WI38 (cell line): ENCODE measurements at regions not wholly inside any gene's neighbourhood (a gene's known extent, or its start where the extent isn't known, plus 50 kb on each side); places are given as distances from the start of the nearest gene placed in this dataset.
"Not testable (repeated sequence)": the region's sequence is repeated elsewhere in the genome, so short reads cannot be mapped to it uniquely, and the experiment has no call there.

Experiments
- H3K4me3 ChIP-seq: 2 replicates; pipeline ENCODE4 v1.5.1; 2011; ENCODE audit warnings: low read depth, mild to moderate bottlenecking, control low read depth, low read length
- TF ChIP-seq, protein P1 (sequence below): IDR thresholded peaks from 2 replicates; pipeline ENCODE4 v1.5.1; 2012; ENCODE audit warnings: low read depth, mild to moderate bottlenecking, control low read depth, low read length

GRCh38 chr9:7507026-7507425 is 292.6 kb downstream of the DMAC1 start:
- TF ChIP-seq, protein P1, sequence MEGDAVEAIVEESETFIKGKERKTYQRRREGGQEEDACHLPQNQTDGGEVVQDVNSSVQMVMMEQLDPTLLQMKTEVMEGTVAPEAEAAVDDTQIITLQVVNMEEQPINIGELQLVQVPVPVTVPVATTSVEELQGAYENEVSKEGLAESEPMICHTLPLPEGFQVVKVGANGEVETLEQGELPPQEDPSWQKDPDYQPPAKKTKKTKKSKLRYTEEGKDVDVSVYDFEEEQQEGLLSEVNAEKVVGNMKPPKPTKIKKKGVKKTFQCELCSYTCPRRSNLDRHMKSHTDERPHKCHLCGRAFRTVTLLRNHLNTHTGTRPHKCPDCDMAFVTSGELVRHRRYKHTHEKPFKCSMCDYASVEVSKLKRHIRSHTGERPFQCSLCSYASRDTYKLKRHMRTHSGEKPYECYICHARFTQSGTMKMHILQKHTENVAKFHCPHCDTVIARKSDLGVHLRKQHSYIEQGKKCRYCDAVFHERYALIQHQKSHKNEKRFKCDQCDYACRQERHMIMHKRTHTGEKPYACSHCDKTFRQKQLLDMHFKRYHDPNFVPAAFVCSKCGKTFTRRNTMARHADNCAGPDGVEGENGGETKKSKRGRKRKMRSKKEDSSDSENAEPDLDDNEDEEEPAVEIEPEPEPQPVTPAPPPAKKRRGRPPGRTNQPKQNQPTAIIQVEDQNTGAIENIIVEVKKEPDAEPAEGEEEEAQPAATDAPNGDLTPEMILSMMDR, result no peak
- no peak overlapping the region for H3K4me3 ChIP-seq

GRCh38 chr9:7500521-7500920 is 299.1 kb downstream of the DMAC1 start:
- TF ChIP-seq, protein P1, result no peak
- no peak overlapping the region for H3K4me3 ChIP-seq

DNA sequence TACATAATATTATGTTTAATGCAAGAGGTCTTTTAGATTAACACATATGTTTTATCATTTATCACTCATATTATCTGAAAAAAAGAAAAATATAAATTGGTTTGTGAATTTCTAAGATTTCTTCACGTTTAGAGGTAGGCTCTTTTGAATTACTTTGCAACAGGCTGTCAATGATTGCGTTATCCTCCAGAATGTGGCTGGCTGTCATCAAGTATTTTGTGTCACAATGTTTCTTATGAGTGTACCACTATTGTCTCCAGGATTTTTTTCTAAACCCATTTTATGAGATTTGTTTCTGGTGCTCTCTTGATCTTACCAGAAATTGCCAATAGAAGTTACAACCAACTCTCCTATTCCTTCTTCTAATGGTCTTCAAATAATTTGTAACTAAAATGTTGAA is 307.9 kb downstream of the DMAC1 start:
- no peak overlapping the region for H3K4me3 ChIP-seq
- TF ChIP-seq, protein P1, result no peak

GRCh38 chr9:7490317-7491108 is 309.1 kb downstream of the DMAC1 start:
- H3K4me3 ChIP-seq, result no peak overlapping the region
- TF ChIP-seq, protein P1, result no peak

DNA sequence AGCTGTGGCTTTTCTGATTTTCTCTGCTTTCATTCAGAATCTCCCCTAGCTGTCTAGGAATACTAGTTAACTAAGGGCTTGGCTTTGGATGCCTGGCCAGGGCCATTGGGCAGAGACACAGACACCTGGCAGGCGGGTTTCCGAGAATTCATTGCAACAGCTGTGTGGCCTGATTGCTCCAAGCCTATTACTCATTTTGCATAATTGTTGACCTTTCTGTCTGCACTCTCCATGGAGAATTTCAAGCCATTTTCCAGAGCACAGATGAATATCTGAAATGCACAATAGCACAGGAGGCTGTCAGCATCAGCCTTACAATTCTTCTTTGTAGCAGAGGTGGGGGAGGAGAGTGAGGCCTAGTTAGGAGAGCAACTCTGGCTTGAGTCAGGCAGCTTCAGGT is 310.5 kb downstream of the DMAC1 start:
- no peak overlapping the region for H3K4me3 ChIP-seq
- TF ChIP-seq, protein P1, result no peak

- not testable (repeated sequence) for H3K4me3 ChIP-seq
Observed at GRCh38 chr9:7484014-7484413, 315.6 kb downstream of the DMAC1 start.

DNA sequence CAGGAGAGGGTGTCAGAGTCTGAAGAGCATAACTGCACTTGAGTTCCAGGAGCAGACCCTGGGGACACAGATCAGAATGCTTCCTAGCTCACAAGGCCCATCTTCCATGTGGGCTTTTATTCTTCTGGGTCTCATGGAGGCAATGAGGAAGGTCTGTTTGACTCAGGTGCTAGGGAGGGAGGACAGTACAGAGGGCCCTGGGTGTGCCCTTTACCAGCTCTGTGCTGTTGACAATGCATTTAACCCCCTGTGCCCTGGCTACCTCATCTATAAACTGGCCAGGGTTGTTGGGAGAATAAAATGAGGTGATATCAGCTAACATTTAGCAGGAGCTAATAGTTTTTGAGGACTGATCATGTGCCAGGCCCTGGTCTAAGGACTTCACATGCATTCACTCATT is 318.0 kb downstream of the DMAC1 start:
- TF ChIP-seq, protein P1, result no peak
- H3K4me3 ChIP-seq, result no peak overlapping the region

- H3K4me3 ChIP-seq, result no peak overlapping the region
- TF ChIP-seq, protein P1, result no peak
Observed at GRCh38 chr9:7479300-7479699, 320.3 kb downstream of the DMAC1 start.
